Occipital lobe (tissue), 1 donor: ENCODE measurements at regions not wholly inside any gene's neighbourhood (a gene's known extent, or its start where the extent isn't known, plus 50 kb on each side); places are given as distances from the start of the nearest gene placed in this dataset.
"Not testable (repeated sequence)": the region's sequence is repeated elsewhere in the genome, so short reads cannot be mapped to it uniquely, and the experiment has no call there.

Source experiments
- DNase-seq: peaks from one replicate; lab custom pipeline; 2025; lab: John Stamatoyannopoulos, UW

DNA sequence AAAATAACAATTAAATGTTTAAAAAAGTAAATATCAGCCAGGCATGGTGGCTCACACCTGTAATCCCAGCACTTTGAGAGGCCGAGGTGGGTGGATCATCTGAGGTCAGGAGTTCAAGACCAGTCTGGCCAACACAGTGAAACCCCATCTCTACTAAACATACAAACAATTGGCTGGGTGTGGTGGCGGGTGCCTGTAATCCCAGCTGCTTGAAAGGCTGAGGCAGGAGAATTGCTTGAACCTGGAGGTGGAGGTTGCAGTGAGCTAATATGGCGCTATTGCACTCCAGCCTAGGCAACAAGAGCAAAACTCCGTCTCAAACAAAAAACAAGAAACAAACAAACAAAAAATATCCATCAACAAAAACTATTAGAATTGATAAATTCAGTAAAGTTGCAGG is 77.5 kb downstream of the SNX5 start:
- DNase-seq, result not testable (repeated sequence)

DNA sequence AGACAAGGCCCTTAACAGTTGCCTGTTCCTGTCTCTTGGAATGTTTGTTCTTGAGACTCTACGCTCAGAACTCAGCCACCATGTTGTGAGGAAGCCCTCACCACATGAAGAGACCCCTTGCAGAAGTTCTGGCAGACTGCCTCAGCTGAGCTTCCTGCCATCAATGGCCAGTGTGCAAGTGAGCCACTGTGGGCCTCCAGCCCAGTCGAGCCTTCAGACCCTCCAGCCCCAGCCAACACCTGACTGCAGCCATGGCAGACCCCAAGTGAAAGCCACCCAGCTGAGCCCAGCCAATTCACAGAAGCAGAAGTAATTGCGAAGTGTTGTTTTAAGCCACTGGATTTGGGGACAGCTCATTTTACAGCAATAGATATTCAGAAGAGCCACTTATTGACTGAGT is 78.3 kb downstream of the SNX5 start:
- no peak for DNase-seq

DNA sequence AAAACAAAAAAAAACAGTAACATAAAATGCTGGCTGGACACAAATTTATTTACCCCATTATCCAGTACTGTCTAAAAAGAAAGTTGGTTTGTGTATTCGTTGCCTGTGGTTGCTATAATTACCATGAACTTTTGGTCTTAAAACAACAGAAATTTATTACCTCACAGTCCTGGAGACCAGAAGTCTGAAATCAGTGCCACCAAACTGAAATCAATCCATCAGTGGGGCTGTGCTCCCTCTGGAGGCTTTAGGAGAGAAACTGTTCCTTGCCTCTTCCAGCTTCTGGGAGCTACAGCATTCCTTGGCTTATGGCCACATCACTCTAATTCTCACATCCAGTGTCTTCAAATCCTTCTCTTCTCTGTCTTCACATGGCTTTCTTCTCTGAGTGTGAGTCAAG is 79.4 kb downstream of the SNX5 start:
- DNase-seq, result no peak

DNA sequence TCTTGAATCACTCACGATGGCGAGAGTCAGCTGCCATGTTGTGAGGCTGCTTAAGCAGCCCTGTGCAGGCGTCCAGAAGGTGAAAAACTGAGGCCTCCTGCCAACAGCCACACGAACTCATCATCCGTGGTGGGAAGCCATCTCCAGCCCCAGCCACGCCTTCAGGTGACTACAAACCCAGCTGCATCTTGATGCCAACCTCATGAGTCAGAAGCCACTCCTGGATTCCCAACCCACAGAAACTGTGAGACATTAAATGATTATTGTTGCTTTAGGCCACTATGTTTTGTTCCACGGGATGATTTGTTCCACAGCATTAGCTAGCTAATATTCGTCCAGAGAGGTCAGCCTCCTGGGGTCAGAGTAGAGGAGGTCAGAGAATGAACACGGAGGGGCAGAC is 80.5 kb downstream of the SNX5 start:
- DNase-seq, result no peak

DNA sequence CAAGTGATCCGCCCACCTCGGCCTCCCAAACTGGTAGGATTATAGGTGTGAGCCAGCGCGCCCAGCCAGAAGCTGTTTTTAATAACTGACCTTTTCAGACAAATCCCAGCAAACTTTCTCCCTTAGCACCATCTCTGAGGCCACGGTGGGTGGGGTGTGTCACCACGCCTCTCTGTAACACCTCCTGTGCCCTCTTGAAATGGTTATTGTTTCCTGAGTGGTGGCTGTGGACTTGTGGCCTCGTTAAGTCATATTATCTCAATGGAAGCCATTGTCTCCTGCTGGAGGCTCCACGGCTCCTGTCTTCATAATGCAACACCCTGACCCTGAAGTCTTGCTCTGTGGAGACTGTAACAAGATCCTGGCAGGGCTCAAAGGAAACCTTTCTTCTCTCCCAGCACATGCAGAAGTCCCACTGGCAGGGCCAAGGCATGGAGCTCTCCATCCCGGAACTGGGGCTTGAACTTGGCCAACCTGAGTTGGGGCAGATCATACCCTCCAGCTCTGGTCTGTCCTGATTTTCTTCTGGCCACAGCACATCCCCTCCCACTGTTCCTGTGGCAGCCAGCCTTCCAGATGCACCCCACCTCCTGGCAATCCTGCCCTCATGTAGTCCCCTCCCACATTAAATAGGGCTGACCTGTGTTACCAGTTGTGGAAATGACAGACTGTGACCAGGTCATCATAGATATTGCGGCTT is 81.1 kb downstream of the SNX5 start:
- DNase-seq, result no peak

DNA sequence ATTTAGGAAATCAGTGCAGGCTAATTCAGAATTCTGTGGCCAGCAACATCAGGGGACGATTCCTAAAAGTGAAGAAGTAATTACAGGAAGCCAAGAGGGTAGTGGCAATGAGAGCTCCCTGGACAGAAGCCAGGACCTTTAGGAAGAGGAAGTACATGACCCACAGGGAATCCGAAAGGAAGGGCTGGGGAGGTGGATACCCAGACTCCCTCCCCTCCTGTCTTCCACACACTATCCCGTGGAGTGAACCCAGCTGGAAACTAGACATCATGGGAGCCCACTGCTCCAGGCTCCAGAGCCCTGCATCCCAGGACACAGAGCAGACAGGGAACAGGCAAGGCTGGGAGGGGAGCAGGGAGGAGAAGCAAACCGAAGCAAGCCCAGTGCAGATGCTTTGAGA is 83.0 kb downstream of the SNX5 start:
- DNase-seq, result no peak

DNA sequence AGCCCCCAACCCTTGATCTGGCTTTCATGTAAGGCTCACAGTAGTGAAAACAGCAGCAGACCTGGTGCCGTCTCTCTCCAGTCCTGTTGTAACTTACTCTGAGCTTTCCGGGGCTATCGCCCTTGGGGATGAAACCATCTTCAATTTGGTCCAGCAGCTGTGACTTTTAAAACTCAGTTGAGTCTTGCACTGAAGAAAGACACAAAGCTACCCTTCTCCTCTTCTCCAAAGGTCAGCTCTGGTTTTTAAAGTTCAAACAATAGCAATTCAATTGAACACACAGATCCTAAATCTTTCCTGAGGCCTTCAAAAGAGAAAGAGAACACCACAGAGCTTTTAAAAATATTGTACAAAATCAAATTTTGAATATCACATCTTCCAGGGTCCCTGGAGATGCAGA is 83.5 kb downstream of the SNX5 start:
- DNase-seq, result no peak

DNA sequence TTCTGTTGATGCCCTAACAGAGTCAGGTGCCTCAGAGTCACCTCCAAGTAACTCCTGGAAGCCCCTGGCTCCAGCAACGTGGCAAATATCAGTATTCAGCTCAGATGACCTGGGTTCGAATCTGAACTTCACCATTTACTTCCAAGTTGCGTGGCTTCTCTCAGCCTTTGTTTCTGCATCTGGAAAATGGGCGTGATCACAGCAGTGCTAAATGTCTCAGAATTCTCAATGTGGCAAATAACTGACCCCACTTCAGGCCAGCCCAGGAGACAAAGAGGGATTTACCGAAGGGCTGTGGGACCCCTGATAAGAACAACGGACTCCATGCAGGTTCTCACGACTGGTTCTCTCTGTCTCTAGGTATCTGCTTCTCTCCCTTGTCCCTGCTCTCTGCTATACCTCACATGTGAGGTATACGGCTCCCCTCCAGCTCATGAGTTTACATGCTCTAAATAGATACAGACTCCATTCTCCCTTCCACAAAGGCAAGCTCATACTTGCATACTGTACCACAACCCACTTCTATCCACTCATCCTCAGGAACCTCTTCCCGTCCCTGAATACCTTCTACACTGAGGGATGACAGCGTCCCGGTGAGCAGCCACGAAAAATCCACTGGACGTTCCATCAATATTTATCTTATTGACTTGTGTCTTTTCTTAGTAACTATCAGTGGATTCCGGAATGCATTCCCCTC is 84.1 kb downstream of the SNX5 start:
- DNase-seq, result no peak

DNA sequence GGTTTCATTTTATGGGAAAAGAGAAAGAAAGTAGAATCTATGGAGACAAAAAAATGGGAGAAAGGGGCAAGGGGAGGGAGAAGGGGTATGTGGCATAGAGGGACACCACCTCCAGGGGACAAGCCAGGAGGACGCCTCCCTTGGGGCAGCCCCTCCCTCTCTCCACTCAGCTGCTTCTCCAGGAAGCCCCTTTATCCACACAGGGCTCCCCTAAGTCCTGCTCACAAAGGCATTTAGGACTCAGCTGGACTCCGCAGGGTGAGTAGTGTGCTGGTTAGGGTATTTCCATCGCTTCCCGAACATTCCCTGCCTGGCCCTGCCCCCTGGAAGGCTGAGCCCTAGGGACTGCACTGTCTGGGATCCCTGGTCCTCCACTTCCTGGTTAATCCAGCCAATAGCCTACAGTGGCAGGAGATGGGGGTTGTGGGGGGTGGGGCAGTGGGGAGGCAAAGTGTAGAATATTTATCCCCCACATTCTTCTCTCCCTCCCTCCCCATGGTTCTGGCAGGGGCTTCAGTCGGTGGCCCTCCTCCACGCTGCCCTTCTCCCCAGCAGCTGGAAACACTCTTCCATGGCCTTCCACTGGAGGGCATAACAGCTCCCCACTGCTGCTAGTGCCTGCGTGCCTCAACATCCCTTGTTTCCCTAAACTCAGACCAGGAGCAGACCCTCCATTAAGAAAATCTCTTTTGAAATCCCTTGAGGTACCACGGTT is 84.8 kb downstream of the SNX5 start:
- DNase-seq, result no peak

DNA sequence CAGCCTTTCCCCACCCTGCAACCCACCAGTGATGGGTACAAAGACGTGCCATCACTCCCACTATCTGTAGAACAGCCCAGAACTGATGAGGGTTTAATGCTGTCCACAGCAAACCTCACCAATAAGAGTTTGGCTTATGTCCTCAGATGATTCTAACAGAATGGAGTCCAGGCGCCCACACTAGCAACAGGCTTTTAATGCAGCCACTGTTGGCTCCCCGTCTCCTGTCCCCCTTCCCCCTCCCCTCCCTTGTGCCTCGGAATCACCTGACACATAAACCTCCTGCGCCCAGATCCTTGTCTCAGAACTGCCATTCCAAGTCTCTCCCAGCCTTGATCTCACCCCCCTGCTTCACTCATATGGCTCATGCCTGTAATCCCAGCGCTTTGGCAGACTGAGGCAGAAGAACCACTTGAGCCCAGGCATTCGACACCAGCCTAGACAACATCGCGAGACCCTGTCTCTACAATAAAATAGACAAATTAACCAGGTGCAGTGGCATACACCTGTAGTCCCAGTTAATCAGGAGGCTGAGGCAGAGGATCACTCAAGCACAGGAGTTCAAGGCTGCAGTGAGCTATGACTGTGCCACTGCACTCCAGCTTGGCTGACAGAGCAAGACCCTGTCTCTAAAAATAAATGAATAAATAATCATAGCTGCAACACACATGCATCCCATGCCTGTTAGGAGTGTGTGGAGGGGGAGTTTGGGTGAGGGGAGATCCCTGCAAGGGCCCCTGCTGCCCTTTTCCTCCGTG is 85.6 kb downstream of the SNX5 start:
- DNase-seq, result no peak

DNA sequence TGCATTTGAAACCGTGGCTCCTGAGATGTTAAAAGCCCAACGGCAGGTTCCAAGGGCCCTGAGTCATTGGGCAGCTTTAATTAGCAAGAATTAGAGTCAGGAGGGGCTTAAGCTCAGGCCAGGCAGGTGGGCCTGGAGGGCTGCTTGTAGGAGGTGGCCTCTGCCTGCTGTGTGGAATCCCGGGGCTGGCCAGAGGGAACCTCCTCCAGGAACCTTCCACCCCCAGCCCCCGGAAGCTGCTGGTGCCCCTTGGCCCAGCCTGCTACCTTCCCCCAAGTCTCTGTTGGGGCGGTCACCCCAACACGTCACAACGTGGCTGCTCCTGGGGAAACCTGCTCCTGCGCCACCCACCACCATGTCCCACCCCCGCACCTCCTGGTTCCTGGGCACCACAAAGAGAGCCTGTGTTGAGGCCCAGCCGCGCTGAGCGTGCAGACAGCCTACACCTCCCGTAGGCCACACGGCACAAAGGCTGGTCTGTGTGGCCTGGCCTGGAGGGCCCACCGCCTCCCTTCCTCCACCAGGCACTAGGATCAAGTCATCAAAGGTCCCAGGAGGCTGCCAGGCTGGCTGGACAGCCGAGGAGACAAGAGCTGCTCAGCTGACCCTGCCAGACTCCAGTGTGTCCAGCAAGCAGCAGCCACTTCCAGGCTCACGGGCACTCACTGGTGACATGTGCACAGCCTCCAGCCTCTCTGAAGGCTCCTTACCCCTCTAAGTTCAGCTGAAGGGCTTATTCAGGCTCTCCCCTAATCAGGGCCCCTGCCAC is 86.3 kb downstream of the SNX5 start:
- DNase-seq, result peak; percentile 7

DNA sequence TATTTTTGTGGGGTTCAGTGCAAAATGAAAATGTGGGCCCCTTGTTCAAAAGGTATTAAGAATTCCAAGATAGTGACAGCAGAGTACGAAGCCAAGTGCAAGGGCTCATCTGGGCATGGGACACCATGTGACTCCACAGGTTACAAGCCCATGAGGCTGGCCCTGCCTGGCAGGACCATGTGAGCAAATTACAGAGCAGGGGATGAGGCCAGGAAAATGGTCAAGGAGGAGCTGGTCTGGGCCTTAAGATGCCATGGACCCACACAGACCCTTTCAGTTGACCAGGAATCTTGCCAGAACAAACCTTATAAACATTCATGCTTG is 86.9 kb downstream of the SNX5 start:
- no peak for DNase-seq

DNA sequence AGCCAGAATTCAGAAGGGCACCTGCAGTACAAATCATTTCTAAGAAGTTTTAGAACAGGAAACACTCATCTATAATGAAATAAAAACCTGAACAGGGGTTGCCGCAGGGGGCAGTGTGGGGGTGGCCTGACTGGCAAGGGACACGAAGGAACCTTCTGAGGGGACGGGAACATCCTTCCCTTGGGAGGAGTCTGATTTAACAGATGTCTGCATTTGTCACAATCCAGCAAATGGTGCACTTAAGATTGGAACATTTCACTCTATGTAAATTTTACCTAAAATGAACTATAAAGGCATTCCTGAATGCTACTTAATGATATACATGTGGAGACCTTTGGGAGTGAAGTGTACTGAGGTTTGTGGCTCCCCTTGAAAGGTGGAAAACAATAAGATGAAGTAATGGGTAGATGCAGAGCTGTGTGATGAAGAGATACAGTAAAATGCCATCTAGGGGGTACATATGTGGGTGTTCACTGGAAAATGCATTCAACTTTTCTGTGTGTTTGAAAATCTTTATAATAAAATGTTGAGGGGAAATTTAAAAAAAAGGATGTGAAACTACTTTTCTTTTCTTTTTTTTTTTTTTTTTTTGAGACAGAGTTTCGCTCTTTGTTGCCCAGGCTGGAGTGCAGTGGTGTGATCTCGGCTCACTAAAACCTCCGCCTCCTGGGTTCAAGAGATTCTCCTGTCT is 89.5 kb downstream of the SNX5 start:
- no peak for DNase-seq

DNA sequence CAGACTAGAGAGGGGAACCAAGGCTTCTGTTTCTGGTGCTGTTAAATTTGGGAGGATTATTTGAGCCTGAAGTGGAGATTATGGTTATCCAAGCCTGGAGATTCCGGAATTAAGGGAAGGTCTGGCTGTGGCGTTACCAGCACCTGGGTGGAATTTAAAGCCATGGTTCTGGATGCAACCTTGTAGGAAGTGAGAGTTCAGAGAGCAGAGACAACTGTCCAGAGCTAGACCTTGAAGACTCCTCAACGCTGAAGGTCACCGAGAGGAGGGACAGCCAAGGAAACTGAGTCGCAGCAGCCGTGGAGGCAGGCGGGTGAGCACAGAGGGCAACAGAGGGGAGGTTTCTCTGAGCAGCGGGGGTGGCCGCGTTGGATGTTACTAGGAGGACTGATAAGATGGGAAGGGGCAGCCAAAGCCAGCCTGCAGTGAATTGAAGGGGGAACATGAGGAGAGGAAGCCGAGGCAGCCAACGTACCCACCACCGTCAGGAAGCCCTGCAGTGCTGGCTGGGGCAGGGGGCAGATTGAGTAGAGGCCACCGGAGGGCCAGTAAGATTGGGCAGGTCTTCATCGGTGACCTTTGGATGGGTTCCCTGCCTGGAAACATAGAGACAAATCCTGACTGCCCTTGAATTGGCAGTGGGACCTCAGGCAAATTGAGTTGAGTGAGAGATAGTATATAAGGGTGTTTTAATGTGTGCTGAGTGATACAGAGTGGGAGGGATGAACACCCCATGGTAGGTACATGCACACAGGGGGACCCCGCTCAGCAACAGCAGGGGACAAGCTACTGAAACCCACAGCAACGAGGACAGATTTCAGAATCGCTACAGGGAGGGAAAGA is 90.3 kb downstream of the SNX5 start:
- no peak for DNase-seq

DNA sequence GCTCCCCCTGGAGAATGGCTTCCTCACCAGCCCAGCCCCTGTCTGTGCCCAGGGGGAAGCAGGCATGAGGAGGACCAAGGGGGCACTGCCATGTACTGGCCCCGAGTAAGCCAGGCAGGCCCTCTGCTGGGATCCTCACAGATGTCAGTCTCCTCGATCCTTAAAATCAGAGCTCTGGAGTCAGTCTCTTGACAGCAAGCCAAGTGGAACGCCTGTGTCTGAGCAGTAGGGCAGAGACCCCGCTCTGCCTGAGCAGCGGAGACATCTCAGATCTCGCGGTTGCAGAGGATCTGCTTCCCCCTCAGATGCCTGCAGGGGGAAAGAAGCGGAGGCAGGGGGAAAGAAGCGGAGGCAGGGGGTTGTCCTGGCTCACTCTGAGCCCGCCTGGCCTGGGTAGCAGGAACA is 92.6 kb downstream of the SNX5 start:
- no peak for DNase-seq

DNA sequence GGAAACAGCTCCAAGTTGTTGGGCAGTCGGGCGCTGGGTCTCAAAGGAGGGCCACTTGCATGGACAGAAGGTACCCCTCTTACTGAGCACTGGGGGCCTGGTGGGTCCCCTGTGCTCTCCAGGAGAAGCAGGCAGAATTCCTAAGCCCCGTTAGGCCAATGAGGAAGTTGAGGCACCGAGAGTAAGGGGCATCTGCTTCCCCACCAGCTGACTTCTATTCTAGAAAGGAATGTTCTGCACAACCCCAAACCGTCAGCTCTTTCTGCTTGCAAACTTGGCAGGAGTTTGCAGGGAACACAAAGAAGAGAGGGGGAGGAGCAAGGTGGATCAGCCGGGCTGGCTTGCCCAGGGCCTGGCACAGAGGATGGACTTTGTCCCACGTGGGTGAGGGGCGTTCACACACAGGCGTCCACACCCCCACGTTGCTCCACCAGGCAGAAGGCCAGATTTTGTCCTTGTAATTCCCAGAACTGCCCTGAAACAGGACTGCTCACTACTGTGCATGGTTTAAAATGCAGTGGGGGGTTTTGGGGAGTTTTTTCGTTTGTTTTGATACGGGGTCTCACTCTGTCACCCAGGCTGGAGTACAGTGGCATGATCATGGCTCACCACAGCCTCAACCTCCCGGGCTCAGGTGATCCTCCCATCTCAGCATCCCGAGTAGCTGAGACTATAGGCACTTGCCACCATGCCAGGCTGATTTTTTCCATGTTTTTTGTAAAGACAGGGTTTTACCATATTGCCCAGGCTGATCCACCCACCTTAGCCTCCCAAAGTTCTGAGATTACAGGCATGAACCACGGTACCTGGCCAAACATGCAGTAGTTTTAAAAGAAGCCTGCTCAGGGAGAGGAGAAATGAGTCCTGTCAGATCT is 93.3 kb downstream of the SNX5 start:
- peak; percentile 22 for DNase-seq

DNA sequence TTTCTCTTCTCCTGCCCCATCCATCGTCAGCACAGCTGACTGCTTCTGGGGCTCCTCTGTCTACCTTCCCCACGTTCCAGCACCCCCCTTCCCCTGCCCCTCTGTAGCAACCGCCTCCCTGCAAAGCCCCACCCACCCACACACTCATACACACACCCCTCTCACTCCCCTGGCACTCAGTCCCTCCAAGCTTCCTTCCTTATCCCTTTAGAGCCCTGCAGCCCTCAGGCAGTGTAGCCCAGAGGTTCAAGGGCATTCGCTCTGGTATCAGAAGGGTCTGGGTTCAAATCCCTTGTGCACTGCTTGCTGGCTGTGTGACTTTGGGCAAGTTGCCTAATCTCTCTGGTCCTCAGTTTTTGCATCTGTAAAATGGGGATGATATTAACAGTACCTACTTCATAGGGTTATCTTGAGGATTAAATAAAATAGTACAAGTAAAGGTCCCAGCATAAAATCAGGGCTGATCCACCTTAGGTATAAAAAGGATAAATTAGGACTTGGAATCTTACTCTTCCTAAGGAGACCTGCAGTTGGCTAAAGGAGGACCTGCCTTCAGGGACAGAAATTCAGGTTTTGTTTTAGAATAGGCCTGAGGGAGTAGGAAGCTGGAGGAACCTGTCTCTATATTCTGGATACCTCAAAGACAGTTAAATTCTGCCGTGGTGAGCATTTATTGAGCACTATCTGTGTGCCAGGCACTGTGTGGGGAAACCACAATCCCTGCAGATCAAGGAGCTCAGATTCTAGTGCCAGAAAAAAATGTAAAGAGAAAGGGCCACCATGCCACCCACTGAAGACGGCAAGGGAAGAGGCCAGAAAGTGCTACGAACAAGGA is 94.1 kb downstream of the SNX5 start:
- no peak for DNase-seq
